Mesenchymal stem cell (in vitro differentiated cells and primary cell): ENCODE measurements at regions not wholly inside any gene's neighbourhood (a gene's known extent, or its start where the extent isn't known, plus 50 kb on each side); places are given as distances from the start of the nearest gene placed in this dataset.

Experiments
- DNase-seq: peaks from one replicate; pipeline ENCODE4 v3.0.0-alpha.2; 2013
- H2AFZ ChIP-seq: one replicate; pipeline ENCODE4 v1.6.1; 2013; ENCODE audit warnings: low read depth, mild to moderate bottlenecking, control low read depth, inconsistent platforms, low read length, moderate library complexity
- H2AK5ac ChIP-seq: 2 replicates; pipeline ENCODE4 v1.6.1; 2013; ENCODE audit warnings: low read length, moderate library complexity, mild to moderate bottlenecking, inconsistent platforms; ENCODE audit not compliant: severe bottlenecking
- H2BK120ac ChIP-seq: one replicate; pipeline ENCODE4 v1.6.1; 2013; ENCODE audit warnings: low read depth, mild to moderate bottlenecking, inconsistent platforms, low read length, moderate library complexity
- H2BK12ac ChIP-seq, 2 experiments: one replicate each; pipeline ENCODE4 v1.6.1; 2013; ENCODE audit warnings: inconsistent platforms in 2 of 2, low read length in 2 of 2, mild to moderate bottlenecking in 2 of 2, moderate library complexity in 2 of 2, control low read depth in 1 of 2
- H2BK15ac ChIP-seq: one replicate; pipeline ENCODE4 v1.6.1; 2013; ENCODE audit warnings: mild to moderate bottlenecking, low read depth, inconsistent platforms; ENCODE audit not compliant: poor library complexity, severe bottlenecking
- H2BK5ac ChIP-seq: 2 replicates; pipeline ENCODE4 v1.6.1; 2013; ENCODE audit warnings: low read depth, mild to moderate bottlenecking, low read length, control low read depth, inconsistent platforms; ENCODE audit not compliant: poor library complexity, severe bottlenecking
- H3K14ac ChIP-seq, 2 experiments: one replicate each; pipeline ENCODE4 v1.6.1; 2013; ENCODE audit warnings: inconsistent platforms in 2 of 2, low read length in 2 of 2, control low read depth in 1 of 2, mild to moderate bottlenecking in 1 of 2, moderate library complexity in 1 of 2
- H3K18ac ChIP-seq, 2 experiments: one replicate each; pipeline ENCODE4 v1.6.1; 2013; ENCODE audit warnings: inconsistent platforms in 2 of 2, low read length in 2 of 2, control low read depth in 1 of 2, low read depth in 1 of 2, mild to moderate bottlenecking in 1 of 2
- H3K23ac ChIP-seq, 2 experiments: one replicate each; pipeline ENCODE4 v1.6.1; 2013; ENCODE audit warnings: inconsistent platforms in 2 of 2, low read length in 2 of 2, mild to moderate bottlenecking in 2 of 2, moderate library complexity in 2 of 2, control low read depth in 1 of 2
- H3K27ac ChIP-seq: 2 replicates; pipeline ENCODE4 v1.5.1; 2013; ENCODE audit warnings: mild to moderate bottlenecking, moderate library complexity, low read length, control low read depth, inconsistent platforms; ENCODE audit not compliant: poor library complexity, severe bottlenecking
- H3K27me3 ChIP-seq, 2 experiments: 2 replicates each; pipeline versions ENCODE4 v1.6.1 to v1.7.0; 2013; ENCODE audit warnings: low read length in 2 of 2, mild to moderate bottlenecking in 2 of 2, moderate library complexity in 2 of 2, control low read depth in 1 of 2, inconsistent platforms in 1 of 2; ENCODE audit not compliant: control insufficient read depth in 1 of 2, insufficient read depth in 1 of 2
- H3K36me3 ChIP-seq, 2 experiments: 2 replicates each; pipeline versions ENCODE4 v1.6.1 to v1.7.0; 2013; ENCODE audit warnings: low read length in 2 of 2, control low read depth in 1 of 2, inconsistent platforms in 1 of 2, low read depth in 1 of 2, mild to moderate bottlenecking in 1 of 2; ENCODE audit not compliant: insufficient read depth in 2 of 2, control insufficient read depth in 1 of 2
- H3K4ac ChIP-seq, 2 experiments: one replicate each; pipeline ENCODE4 v1.6.1; 2013; ENCODE audit warnings: inconsistent platforms in 2 of 2, low read length in 2 of 2, mild to moderate bottlenecking in 2 of 2, moderate library complexity in 2 of 2, control low read depth in 1 of 2, low read depth in 1 of 2
- H3K4me1 ChIP-seq: 2 replicates; pipeline ENCODE4 v1.6.1; 2013; ENCODE audit warnings: low read depth, low read length, control low read depth; ENCODE audit not compliant: control insufficient read depth, insufficient read depth
- H3K4me2 ChIP-seq: 2 replicates; pipeline ENCODE4 v1.6.1; 2013; ENCODE audit warnings: low read length, mild to moderate bottlenecking, inconsistent platforms; ENCODE audit not compliant: poor library complexity, severe bottlenecking
- H3K4me3 ChIP-seq, 2 experiments: 2 replicates each; pipeline versions ENCODE4 v1.5.1 to v1.7.0; 2013; ENCODE audit warnings: low read length in 2 of 2, mild to moderate bottlenecking in 2 of 2, control low read depth in 1 of 2, low read depth in 1 of 2; ENCODE audit not compliant: insufficient read depth in 1 of 2
- H3K79me1 ChIP-seq: replicated peaks from 2 replicates; pipeline ENCODE4 v1.6.1; 2013; ENCODE audit warnings: mild to moderate bottlenecking, control low read depth, low read length, inconsistent platforms; ENCODE audit not compliant: poor library complexity, severe bottlenecking
- H3K9ac ChIP-seq: 2 replicates; pipeline ENCODE4 v1.7.0; 2013; ENCODE audit warnings: mild to moderate bottlenecking, low read length, moderate library complexity
- H3K9me3 ChIP-seq: 2 replicates; pipeline ENCODE4 v1.7.0; 2013; ENCODE audit warnings: mild to moderate bottlenecking, low read length; ENCODE audit not compliant: control insufficient read depth
- H4K8ac ChIP-seq: one replicate; pipeline ENCODE4 v1.6.1; 2013; ENCODE audit warnings: inconsistent platforms, mild to moderate bottlenecking, low read length, moderate library complexity
- H4K91ac ChIP-seq: one replicate; pipeline ENCODE4 v1.6.1; 2013; ENCODE audit warnings: mild to moderate bottlenecking, low read length, inconsistent platforms
- WGBS: methylation state at CpG from one replicate; pipeline ENCODE4 v1.1.7; 2013; ENCODE audit warnings: mixed read lengths; 5-methylcytosine and 5-hydroxymethylcytosine counted together

DNA sequence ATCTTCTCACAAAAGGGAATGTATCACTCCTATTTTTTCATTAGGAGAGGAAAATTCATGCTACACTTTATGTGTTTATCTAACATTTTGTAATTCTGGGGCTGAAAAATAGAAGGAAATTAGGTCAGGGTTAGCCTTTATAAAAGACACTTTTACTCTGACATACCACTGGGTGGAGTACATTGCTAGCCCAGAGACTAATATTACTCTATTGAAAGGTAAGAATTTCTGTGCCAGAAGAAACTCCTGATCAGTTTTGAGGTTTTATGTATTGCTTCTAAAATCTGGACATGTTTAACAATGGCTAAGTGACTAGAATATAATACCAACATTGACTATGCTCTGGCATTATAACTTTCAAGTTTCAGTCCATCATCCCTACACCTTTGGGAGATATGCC lies 724.6 kb downstream of the USP25 start:
- no peak overlapping the region for H3K23ac ChIP-seq
- no peak overlapping the region for H3K4me3 ChIP-seq
- H3K18ac ChIP-seq = no peak overlapping the region
- H2BK15ac ChIP-seq = no peak overlapping the region
- no peak overlapping the region for H3K9ac ChIP-seq
- H3K27me3 ChIP-seq = no peaks in the 10 kb centered on the region
- H2AFZ ChIP-seq = no peak overlapping the region
- no peak overlapping the region for H2BK5ac ChIP-seq
- H3K36me3 ChIP-seq = no peaks in the 10 kb centered on the region
- peaks cover 10% of the 10 kb centered on the region for H3K79me1 ChIP-seq
- no peak overlapping the region for H3K4me2 ChIP-seq
- H2BK120ac ChIP-seq = no peak overlapping the region
- H3K14ac ChIP-seq = no peak overlapping the region
- DNase-seq = peak; percentile 0
- H3K9me3 ChIP-seq = no peaks in the 10 kb centered on the region
- H4K91ac ChIP-seq = no peak overlapping the region
- no peak overlapping the region for H3K4ac ChIP-seq
- no peaks in the 10 kb centered on the region for H3K4me1 ChIP-seq
- H2AK5ac ChIP-seq = no peak overlapping the region
- H3K27ac ChIP-seq = no peak overlapping the region
- no peak overlapping the region for H2BK12ac ChIP-seq
- H4K8ac ChIP-seq = no peak overlapping the region

DNA sequence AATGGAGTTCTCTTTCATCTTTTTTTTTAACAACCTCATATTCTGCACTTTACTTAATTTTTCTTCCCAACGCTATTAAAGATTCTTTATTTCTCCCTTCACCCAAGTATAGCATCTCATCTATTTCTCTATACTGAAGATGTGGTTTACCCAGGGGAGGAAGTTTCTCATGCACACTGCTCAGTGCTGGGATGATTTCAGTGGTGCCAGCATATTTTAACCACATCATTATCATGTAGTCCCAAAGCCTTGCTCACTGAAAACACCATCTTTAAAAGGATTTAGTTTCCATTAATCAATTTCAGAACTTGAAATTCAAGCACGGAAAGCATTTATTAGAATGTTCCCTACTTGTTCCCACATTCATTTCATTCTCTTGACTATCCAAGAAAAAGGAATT lies 725.7 kb downstream of the USP25 start:
- no peaks in the 10 kb centered on the region for H3K27me3 ChIP-seq
- no peaks in the 10 kb centered on the region for H3K4me1 ChIP-seq
- H2AFZ ChIP-seq = no peak overlapping the region
- no peak overlapping the region for H4K91ac ChIP-seq
- H3K36me3 ChIP-seq = no peaks in the 10 kb centered on the region
- H2AK5ac ChIP-seq = no peak overlapping the region
- H3K14ac ChIP-seq = no peak overlapping the region
- no peak overlapping the region for H4K8ac ChIP-seq
- no peak overlapping the region for H2BK5ac ChIP-seq
- no peak overlapping the region for H2BK12ac ChIP-seq
- H2BK120ac ChIP-seq = no peak overlapping the region
- peaks cover 13% of the 10 kb centered on the region for H3K79me1 ChIP-seq
- WGBS = over 99% methylated on average over 2 of the region's 2 CpGs
- no peak overlapping the region for H3K18ac ChIP-seq
- no peak overlapping the region for H3K4me3 ChIP-seq
- H3K4ac ChIP-seq = no peak overlapping the region
- H3K9ac ChIP-seq = no peak overlapping the region
- H3K4me2 ChIP-seq = no peak overlapping the region
- H3K27ac ChIP-seq = no peak overlapping the region
- no peak overlapping the region for H3K23ac ChIP-seq
- H2BK15ac ChIP-seq = no peak overlapping the region
- DNase-seq = no peak
- H3K9me3 ChIP-seq = no peaks in the 10 kb centered on the region

DNA sequence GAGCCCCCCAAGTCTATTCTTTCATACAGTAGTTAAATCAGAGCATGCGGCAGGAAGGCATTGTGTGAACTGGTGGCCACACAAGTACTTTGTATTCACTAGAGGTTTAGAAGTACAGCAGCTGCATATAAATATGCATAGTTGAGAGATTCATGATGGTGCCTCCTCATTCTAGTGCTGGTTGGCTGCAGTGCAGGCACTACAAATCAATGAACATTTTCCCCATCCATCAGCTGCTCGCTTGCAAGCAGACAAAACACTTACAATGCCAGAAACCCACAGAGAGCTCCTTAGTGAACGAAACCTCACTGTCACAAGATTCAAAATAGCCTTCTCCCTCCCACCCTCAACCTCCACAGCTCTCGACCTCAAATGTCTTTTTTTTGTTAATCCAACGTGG lies 726.2 kb downstream of the USP25 start:
- Histone ChIP-seq H3K79me1 (peaks cover 15% of the 10 kb centered on the region), H2BK120ac (no peak overlapping the region), H3K18ac (no peak overlapping the region), H3K4ac (no peak overlapping the region), H3K36me3 (no peaks in the 10 kb centered on the region), H3K4me3 (peak overlapping the region in 1 of 2 experiments; percentile 22), H2AFZ (no peak overlapping the region), H2BK15ac (no peak overlapping the region), H3K27me3 (no peaks in the 10 kb centered on the region), H2AK5ac (no peak overlapping the region), H2BK5ac (no peak overlapping the region), H2BK12ac (no peak overlapping the region), H3K4me1 (no peaks in the 10 kb centered on the region), H3K27ac (no peak overlapping the region), H3K9me3 (no peaks in the 10 kb centered on the region), H3K4me2 (no peak overlapping the region), H3K23ac (no peak overlapping the region), H4K8ac (no peak overlapping the region), H4K91ac (no peak overlapping the region), H3K14ac (no peak overlapping the region), H3K9ac (peak overlapping the region; percentile 20)
- 75% methylated on average over 5 of the region's 5 CpGs for WGBS
- DNase-seq = no peak

DNA sequence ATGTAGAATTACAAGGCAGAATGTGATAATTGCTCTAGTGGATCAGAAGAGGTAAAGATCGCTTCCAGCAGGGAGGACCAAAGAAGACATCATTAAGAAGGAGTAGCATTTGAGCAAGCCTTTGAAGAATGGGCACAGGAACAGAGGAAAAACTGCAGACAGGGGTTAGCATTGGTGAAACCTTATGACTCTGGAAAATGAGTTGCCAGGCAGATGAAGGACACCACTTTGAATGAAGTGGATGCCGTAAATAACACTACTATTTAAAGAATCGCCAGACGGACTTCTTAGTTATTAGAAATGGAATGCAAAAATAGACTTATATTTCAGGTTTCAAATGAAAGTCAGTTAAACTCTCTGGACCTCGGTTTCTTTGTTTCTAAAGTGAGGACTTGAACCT lies 727.7 kb downstream of the USP25 start:
- Histone ChIP-seq H3K18ac (no peak overlapping the region), H4K91ac (no peak overlapping the region), H2AK5ac (no peak overlapping the region), H3K27ac (no peak overlapping the region), H3K79me1 (peaks cover 21% of the 10 kb centered on the region), H2BK5ac (no peak overlapping the region), H3K4ac (no peak overlapping the region), H3K4me2 (no peak overlapping the region), H2BK15ac (no peak overlapping the region), H2BK12ac (no peak overlapping the region), H3K4me3 (no peak overlapping the region), H3K4me1 (no peaks in the 10 kb centered on the region), H2AFZ (no peak overlapping the region), H3K36me3 (no peaks in the 10 kb centered on the region), H3K27me3 (no peaks in the 10 kb centered on the region), H3K23ac (no peak overlapping the region), H3K14ac (no peak overlapping the region), H2BK120ac (no peak overlapping the region), H4K8ac (no peak overlapping the region), H3K9ac (no peak overlapping the region), H3K9me3 (no peaks in the 10 kb centered on the region)
- WGBS = 89% methylated on average over 3 of the region's 5 CpGs
- no peak for DNase-seq
